H1 (cell line): ENCODE measurements at regions not wholly inside any gene's neighbourhood (a gene's known extent, or its start where the extent isn't known, plus 50 kb on each side); places are given as distances from the start of the nearest gene placed in this dataset.

Experiments used
- CTCF ChIA-PET: fragments of 300-600 bp; sonication (Branson Sonifier 250); formaldehyde crosslinking; loops from one replicate; lab custom pipeline; 2021; ENCODE audit not compliant: partially characterized antibody; lab: Charles Lee
- POLR2A ChIA-PET: fragments of 300-600 bp; sonication (Branson Sonifier 250); formaldehyde crosslinking; loops from one replicate; lab custom pipeline; 2021; ENCODE audit warnings: inconsistent platforms; ENCODE audit not compliant: partially characterized antibody; lab: Charles Lee
- DNase-seq, 2 experiments: peaks; one replicate each; pipeline versions ENCODE4 v3.0.0 to v3.0.0-alpha.2; 2010 to 2022; ENCODE audit warnings: low spot score in 2 of 2, low read depth in 1 of 2, mixed read lengths in 1 of 2
- FAIRE-seq: peaks from 2 replicates; lab custom pipeline; 2011; peaks lifted over from hg19 to GRCh38; lab: Jason Lieb, UNC
- H2AFZ ChIP-seq: 2 replicates; pipeline ENCODE4 v1.8.1; 2012; ENCODE audit warnings: low read length, inconsistent platforms
- H2AK5ac ChIP-seq: 2 replicates; pipeline ENCODE4 v1.6.1; 2013; ENCODE audit warnings: low read depth, low read length
- H2BK120ac ChIP-seq: replicated peaks from 2 replicates; pipeline ENCODE3; 2013; ENCODE audit warnings: low read depth, low read length, inconsistent platforms
- H2BK12ac ChIP-seq: 2 replicates; pipeline ENCODE4 v1.6.1; 2013; ENCODE audit warnings: low read depth, low read length
- H2BK15ac ChIP-seq: 2 replicates; pipeline ENCODE4 v1.6.1; 2013; ENCODE audit warnings: low read length
- H2BK20ac ChIP-seq: 2 replicates; pipeline ENCODE4 v1.6.1; 2013; ENCODE audit warnings: low read length
- H2BK5ac ChIP-seq: 2 replicates; pipeline ENCODE4 v1.6.1; 2013; ENCODE audit warnings: low read depth, low read length
- H3K14ac ChIP-seq: 2 replicates; pipeline ENCODE4 v1.6.1; 2013; ENCODE audit warnings: inconsistent platforms; ENCODE audit not compliant: insufficient read length
- H3K18ac ChIP-seq: 2 replicates; pipeline ENCODE4 v1.6.1; 2013; ENCODE audit warnings: low read length; ENCODE audit errors: extremely low read depth
- H3K23ac ChIP-seq: 2 replicates; pipeline ENCODE4 v1.6.1; 2013; ENCODE audit warnings: inconsistent platforms; ENCODE audit not compliant: insufficient read length
- H3K23me2 ChIP-seq: 2 replicates; pipeline ENCODE4 v1.6.1; 2013; ENCODE audit warnings: low read depth, low read length
- H3K27ac ChIP-seq: 2 replicates; pipeline ENCODE4 v1.6.1; 2011; ENCODE audit warnings: low read depth, low read length, inconsistent platforms
- H3K27me3 ChIP-seq, 4 experiments: replicated peaks in 1 of 4; 1 replicate in 1 of 4; 2 replicates in 3 of 4; pipeline versions ENCODE4 v1.6.1 to v1.8.1; 2011 to 2013; ENCODE audit warnings: low read length in 3 of 4, mild to moderate bottlenecking in 3 of 4, inconsistent platforms in 2 of 4, mixed read lengths in 2 of 4, moderate library complexity in 1 of 4; ENCODE audit not compliant: control insufficient read depth in 3 of 4, insufficient read depth in 3 of 4; ENCODE audit errors: extremely low read depth in 1 of 4
- H3K36me3 ChIP-seq, 4 experiments: 2 replicates each; pipeline versions ENCODE4 v1.6.1 to v1.8.1; 2011 to 2013; ENCODE audit warnings: mild to moderate bottlenecking in 4 of 4, low read length in 3 of 4, moderate library complexity in 2 of 4, control low read depth in 1 of 4, inconsistent platforms in 1 of 4; ENCODE audit not compliant: insufficient read depth in 4 of 4, control insufficient read depth in 2 of 4
- H3K4ac ChIP-seq: replicated peaks from 2 replicates; pipeline ENCODE3; 2013; ENCODE audit warnings: low read length, low read depth, mixed read lengths, inconsistent platforms; ENCODE audit not compliant: insufficient read length
- H3K4me1 ChIP-seq, 4 experiments: replicated peaks in 1 of 4; 1 replicate in 1 of 4; 2 replicates in 3 of 4; pipeline versions ENCODE4 v1.6.1 to v1.8.1; 2011 to 2013; ENCODE audit warnings: low read length in 3 of 4, inconsistent platforms in 2 of 4, mixed read lengths in 1 of 4; ENCODE audit not compliant: insufficient read depth in 4 of 4, control insufficient read depth in 3 of 4
- H3K4me2 ChIP-seq, 2 experiments: 2 replicates each; pipeline versions ENCODE4 v1.6.1 to v1.8.1; 2011 to 2013; ENCODE audit warnings: low read depth in 2 of 2, low read length in 2 of 2, control low read depth in 1 of 2, inconsistent platforms in 1 of 2, mild to moderate bottlenecking in 1 of 2; ENCODE audit not compliant: insufficient read depth in 1 of 2
- H3K4me3 ChIP-seq, 4 experiments: fragments of 200-600, 300-600 bp in 1 of 4; sonication (generic), shearing (Covaris generic), sonication (Bioruptor Twin) in 1 of 4; 2 replicates each; pipeline versions ENCODE4 v1.5.1 to v1.8.1; 2011 to 2016; ENCODE audit warnings: low read length in 4 of 4, low read depth in 3 of 4, control low read depth in 2 of 4, inconsistent platforms in 2 of 4, mild to moderate bottlenecking in 2 of 4, mixed read lengths in 1 of 4, moderate library complexity in 1 of 4; ENCODE audit not compliant: insufficient read depth in 2 of 4; ENCODE audit errors: extremely low read depth in 1 of 4
- H3K56ac ChIP-seq: replicated peaks from 2 replicates; pipeline ENCODE3; 2013; ENCODE audit warnings: low read depth, mild to moderate bottlenecking, mixed read lengths, low read length, inconsistent platforms; ENCODE audit not compliant: insufficient read length
- H3K79me1 ChIP-seq: 2 replicates; pipeline ENCODE4 v1.6.1; 2013; ENCODE audit warnings: low read depth, low read length, control low read depth
- H3K79me2 ChIP-seq, 2 experiments: 2 replicates each; pipeline versions ENCODE4 v1.6.1 to v1.8.1; 2012 to 2013; ENCODE audit warnings: low read length in 2 of 2, mild to moderate bottlenecking in 2 of 2, inconsistent platforms in 1 of 2; ENCODE audit not compliant: insufficient read depth in 2 of 2, control insufficient read depth in 1 of 2
- H3K9ac ChIP-seq, 4 experiments: replicated peaks in 1 of 4; 1 replicate in 1 of 4; 2 replicates in 3 of 4; pipeline versions ENCODE4 v1.6.1 to v1.8.1; 2011 to 2013; ENCODE audit warnings: low read depth in 3 of 4, low read length in 3 of 4, control low read depth in 2 of 4, mild to moderate bottlenecking in 2 of 4, moderate library complexity in 2 of 4, inconsistent platforms in 1 of 4; ENCODE audit errors: extremely low read depth in 1 of 4
- H3K9me3 ChIP-seq, 2 experiments: 2 replicates each; pipeline versions ENCODE4 v1.6.1 to v1.8.1; 2012 to 2013; ENCODE audit warnings: mild to moderate bottlenecking in 2 of 2, moderate library complexity in 2 of 2, control low read depth in 1 of 2, inconsistent platforms in 1 of 2, low read depth in 1 of 2, low read length in 1 of 2, mixed read lengths in 1 of 2; ENCODE audit not compliant: insufficient read depth in 2 of 2
- H4K20me1 ChIP-seq, 2 experiments: replicated peaks in 1 of 2; 2 replicates each; pipeline versions ENCODE3 to v1.8.1; 2011 to 2013; ENCODE audit warnings: inconsistent platforms in 2 of 2, low read length in 2 of 2, mild to moderate bottlenecking in 1 of 2; ENCODE audit not compliant: insufficient read depth in 2 of 2, control insufficient read depth in 1 of 2
- H4K5ac ChIP-seq: 2 replicates; pipeline ENCODE4 v1.6.1; 2013; ENCODE audit warnings: low read length, low read depth, mixed read lengths, inconsistent platforms; ENCODE audit not compliant: insufficient read length
- H4K8ac ChIP-seq: 2 replicates; pipeline ENCODE4 v1.8.0; 2013; ENCODE audit warnings: mild to moderate bottlenecking, moderate library complexity, low read length, inconsistent platforms; ENCODE audit not compliant: insufficient read depth; ENCODE audit errors: extremely low read depth
- H4K91ac ChIP-seq: replicated peaks from 2 replicates; pipeline ENCODE3; 2013; ENCODE audit warnings: low read length, mixed read lengths, inconsistent platforms; ENCODE audit not compliant: insufficient read length
- CHD1 ChIP-seq: IDR thresholded peaks from 2 replicates; pipeline ENCODE4 v1.6.1; 2012; ENCODE audit warnings: low read depth, low read length, improper control_type of control experiment
- CTBP2 ChIP-seq: IDR thresholded peaks from 2 replicates; pipeline ENCODE4 v1.7.0; 2011; ENCODE audit warnings: borderline replicate concordance, mild to moderate bottlenecking, moderate library complexity, mixed read lengths, low read length; ENCODE audit not compliant: insufficient read depth, insufficient read length
- JUND ChIP-seq: IDR thresholded peaks from 2 replicates; pipeline ENCODE4 v1.6.1; 2011; ENCODE audit warnings: mild to moderate bottlenecking, improper control_type of control experiment, low read length
- KDM1A ChIP-seq: fragments of 200-600, 300-600 bp; sonication (generic); IDR thresholded peaks from 2 replicates; pipeline ENCODE4 v1.7.1; 2016; ENCODE audit warnings: mild to moderate bottlenecking, low read length, borderline replicate concordance
- MAFK ChIP-seq: IDR thresholded peaks from 2 replicates; pipeline ENCODE4 v1.6.1; 2012; ENCODE audit warnings: low read depth, mild to moderate bottlenecking, improper control_type of control experiment, low read length
- NRF1 ChIP-seq: IDR thresholded peaks from 2 replicates; pipeline ENCODE4 v1.6.1; 2011; ENCODE audit warnings: mild to moderate bottlenecking, low read depth, low read length, improper control_type of control experiment
- RBBP5 ChIP-seq: IDR thresholded peaks from 2 replicates; pipeline ENCODE4 v1.7.1; 2012; ENCODE audit warnings: low read depth, mild to moderate bottlenecking, inconsistent platforms, low read length, moderate library complexity, borderline replicate concordance
- RFX5 ChIP-seq: IDR thresholded peaks from 2 replicates; pipeline ENCODE4 v1.6.1; 2011; ENCODE audit warnings: low read depth, low read length, improper control_type of control experiment, borderline replicate concordance
- SIN3A ChIP-seq, 2 experiments: IDR thresholded peaks in 1 of 2; conservative IDR thresholded peaks in 1 of 2; 2 replicates each; pipeline ENCODE4 v1.6.1; 2011 to 2012; ENCODE audit warnings: low read length in 2 of 2, improper control_type of control experiment in 1 of 2, low read depth in 1 of 2, mild to moderate bottlenecking in 1 of 2
- SP4 ChIP-seq: IDR thresholded peaks from 2 replicates; pipeline ENCODE4 v1.6.1; 2012; ENCODE audit warnings: low read length, inconsistent platforms
- SUZ12 ChIP-seq: fragments of 200-600 bp; sonication (generic); IDR thresholded peaks from 2 replicates; pipeline ENCODE4 v1.6.1; 2012; ENCODE audit warnings: mild to moderate bottlenecking, inconsistent platforms, low read length, moderate library complexity, mixed read lengths
- TEAD4 ChIP-seq: IDR thresholded peaks from 2 replicates; pipeline ENCODE4 v1.6.1; 2012; ENCODE audit warnings: low read depth, low read length, inconsistent platforms, mixed read lengths
- whole genome bisulfite sequencing, 2 experiments: shearing (Covaris generic) in 1 of 2; methylation state at CpG; one replicate each; pipeline versions ENCODE4 v1.1.6 to v1.1.7; 2013 to 2015; ENCODE audit warnings: low lambda C conversion rate in 2 of 2, mixed read lengths in 2 of 2, inconsistent platforms in 1 of 2, low coverage in 1 of 2, missing lambda C conversion rate in 1 of 2; ENCODE audit not compliant: insufficient replicate concordance in 2 of 2, insufficient coverage in 1 of 2, insufficient read length in 1 of 2; ENCODE audit errors: extremely low coverage in 1 of 2, missing lambda C conversion rate in 1 of 2; 5-methylcytosine and 5-hydroxymethylcytosine counted together
- TF ChIP-seq, protein P1 (sequence below): IDR thresholded peaks from 2 replicates; pipeline ENCODE4 v1.6.1; 2012; ENCODE audit warnings: low read length, inconsistent platforms

DNA sequence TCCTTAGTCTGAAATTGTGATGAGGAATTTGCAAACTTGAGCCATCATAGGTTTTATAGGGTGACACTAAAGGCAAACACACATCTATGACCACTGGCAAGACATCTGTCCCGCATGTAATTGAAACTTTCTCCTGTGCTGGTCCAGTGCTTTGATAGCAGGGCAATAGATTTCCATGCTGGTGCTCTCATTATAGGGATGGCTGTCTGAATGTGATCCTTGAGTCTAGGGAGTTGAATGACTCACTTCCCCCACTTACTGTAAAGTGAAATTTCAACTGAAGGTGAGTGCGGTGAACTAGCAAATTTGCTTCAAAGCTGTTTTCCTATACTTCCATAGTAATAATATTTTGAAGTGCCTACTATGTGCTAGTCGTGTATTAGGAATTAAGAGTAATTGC lies 1630.0 kb downstream of the STIM2 start:
- POLR2A ChIA-PET = no interaction called here
- Histone ChIP-seq H2BK20ac (no peak overlapping the region), H3K9me3 (no peaks in the 10 kb centered on the region), H3K9ac (no peak overlapping the region), H3K56ac (no peak overlapping the region), H3K4ac (no peak overlapping the region), H3K14ac (no peak overlapping the region), H3K79me1 (no peaks in the 10 kb centered on the region), H4K91ac (no peak overlapping the region), H2BK120ac (peak overlapping the region; percentile 31), H3K36me3 (no peaks in the 10 kb centered on the region), H3K23me2 (no peaks in the 10 kb centered on the region), H3K4me1 (peaks cover 0 to 7% (median 5%) of the 10 kb centered on the region in 4 experiments; a peak in 4 of 7 replicates), H3K23ac (no peak overlapping the region), H3K27me3 (no peaks in the 10 kb centered on the region), H3K4me2 (peak overlapping the region; percentile 4 to 5; a peak in 1 of 4 replicates), H4K5ac (no peak overlapping the region), H2BK5ac (no peak overlapping the region), H2BK12ac (0 out of 2 replicates have a peak overlapping the region, but pooled peaks have one; percentile 5), H3K27ac (no peak overlapping the region), H3K4me3 (no peak overlapping the region), H2AK5ac (no peak overlapping the region), H4K20me1 (no peaks in the 10 kb centered on the region), H3K79me2 (no peaks in the 10 kb centered on the region), H3K18ac (no peak overlapping the region), H2BK15ac (no peak overlapping the region), H2AFZ (0 out of 2 replicates have a peak overlapping the region, but pooled peaks have one; percentile 38), H4K8ac (no peak overlapping the region)
- FAIRE-seq (no peak), DNase-seq (no peak)
- 79% methylated on average over 3 of the region's 3 CpGs; no CpG with 5 or more reads in 1 of the 2 experiments for WGBS, 2 experiments
- CTCF ChIA-PET = no interaction called here
- TF ChIP-seq NRF1 (no peak), MAFK (no peak), KDM1A (no peak), SIN3A (conservative IDR thresholded peaks at IDR 0.05 in 1 of 2, IDR thresholded peaks at IDR 0.05 in 1 of 2; ENCODE audit: low read depth in 1 of 2, low read length in 2 of 2) (no peak), CTBP2 (no peak), TEAD4 (no peak), SP4 (no peak), RFX5 (no peak), RBBP5 (no peak), CHD1 (no peak), SUZ12 (no peak), JUND (no peak)
- TF ChIP-seq, protein P1, sequence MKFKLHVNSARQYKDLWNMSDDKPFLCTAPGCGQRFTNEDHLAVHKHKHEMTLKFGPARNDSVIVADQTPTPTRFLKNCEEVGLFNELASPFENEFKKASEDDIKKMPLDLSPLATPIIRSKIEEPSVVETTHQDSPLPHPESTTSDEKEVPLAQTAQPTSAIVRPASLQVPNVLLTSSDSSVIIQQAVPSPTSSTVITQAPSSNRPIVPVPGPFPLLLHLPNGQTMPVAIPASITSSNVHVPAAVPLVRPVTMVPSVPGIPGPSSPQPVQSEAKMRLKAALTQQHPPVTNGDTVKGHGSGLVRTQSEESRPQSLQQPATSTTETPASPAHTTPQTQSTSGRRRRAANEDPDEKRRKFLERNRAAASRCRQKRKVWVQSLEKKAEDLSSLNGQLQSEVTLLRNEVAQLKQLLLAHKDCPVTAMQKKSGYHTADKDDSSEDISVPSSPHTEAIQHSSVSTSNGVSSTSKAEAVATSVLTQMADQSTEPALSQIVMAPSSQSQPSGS = no peak
